OCI-LY3 (cell line): ENCODE measurements at regions not wholly inside any gene's neighbourhood (a gene's known extent, or its start where the extent isn't known, plus 50 kb on each side); places are given as distances from the start of the nearest gene placed in this dataset.

Experiments used
- EZH2phosphoT487 ChIP-seq: fragments of 200-600 bp; shearing (Covaris generic); IDR thresholded peaks from 2 replicates; pipeline ENCODE4 v1.6.1; 2018; ENCODE audit warnings: antibody characterized with exemption, mixed run types, low read depth
- TF ChIP-seq, protein P1 (sequence below): fragments of 200-600, 300-600 bp; sonication (generic); IDR thresholded peaks from 2 replicates; pipeline ENCODE4 v1.5.1; 2014; ENCODE audit warnings: antibody characterized with exemption, low read length, low read depth

DNA sequence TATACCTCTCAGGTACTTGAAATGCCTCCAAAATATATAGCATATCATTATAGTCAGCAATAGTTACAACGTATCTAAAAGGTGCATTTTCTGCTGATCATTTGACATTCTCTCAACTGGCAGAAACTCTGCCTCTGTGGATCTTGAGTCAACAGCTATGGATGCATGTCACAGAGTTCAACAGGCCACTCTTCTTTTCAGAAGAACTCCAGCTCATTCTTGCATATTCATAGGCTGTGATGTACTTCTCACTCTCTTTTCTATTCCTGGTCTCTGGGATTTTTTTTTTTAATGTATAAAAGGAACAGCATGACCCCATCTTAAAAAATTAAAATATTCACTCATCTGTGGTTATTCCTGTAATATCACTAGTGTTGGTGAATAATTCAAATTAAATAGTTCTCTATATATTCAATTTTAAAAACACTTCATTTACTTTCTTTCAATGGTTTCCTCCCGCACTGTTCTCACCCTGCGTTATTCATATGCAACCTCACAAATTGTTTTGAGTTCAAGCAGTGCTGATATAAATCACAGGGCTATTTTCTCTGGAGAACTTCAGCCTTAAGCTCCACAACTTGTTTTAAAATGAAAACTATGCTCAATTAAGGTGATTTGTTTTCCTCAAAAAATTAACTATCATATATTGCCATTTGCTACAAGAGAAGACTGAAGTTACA lies 1111.2 kb upstream of the ADGRL3 start:
- TF ChIP-seq, protein P1, sequence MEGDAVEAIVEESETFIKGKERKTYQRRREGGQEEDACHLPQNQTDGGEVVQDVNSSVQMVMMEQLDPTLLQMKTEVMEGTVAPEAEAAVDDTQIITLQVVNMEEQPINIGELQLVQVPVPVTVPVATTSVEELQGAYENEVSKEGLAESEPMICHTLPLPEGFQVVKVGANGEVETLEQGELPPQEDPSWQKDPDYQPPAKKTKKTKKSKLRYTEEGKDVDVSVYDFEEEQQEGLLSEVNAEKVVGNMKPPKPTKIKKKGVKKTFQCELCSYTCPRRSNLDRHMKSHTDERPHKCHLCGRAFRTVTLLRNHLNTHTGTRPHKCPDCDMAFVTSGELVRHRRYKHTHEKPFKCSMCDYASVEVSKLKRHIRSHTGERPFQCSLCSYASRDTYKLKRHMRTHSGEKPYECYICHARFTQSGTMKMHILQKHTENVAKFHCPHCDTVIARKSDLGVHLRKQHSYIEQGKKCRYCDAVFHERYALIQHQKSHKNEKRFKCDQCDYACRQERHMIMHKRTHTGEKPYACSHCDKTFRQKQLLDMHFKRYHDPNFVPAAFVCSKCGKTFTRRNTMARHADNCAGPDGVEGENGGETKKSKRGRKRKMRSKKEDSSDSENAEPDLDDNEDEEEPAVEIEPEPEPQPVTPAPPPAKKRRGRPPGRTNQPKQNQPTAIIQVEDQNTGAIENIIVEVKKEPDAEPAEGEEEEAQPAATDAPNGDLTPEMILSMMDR = no peak
- no peak for TF ChIP-seq EZH2phosphoT487
